HCT116 (cell line): ENCODE measurements at regions not wholly inside any gene's neighbourhood (a gene's known extent, or its start where the extent isn't known, plus 50 kb on each side); places are given as distances from the start of the nearest gene placed in this dataset.

ENCODE experiments used
- CEBPB ChIP-seq: IDR thresholded peaks from 2 replicates; pipeline ENCODE4 v1.6.1; 2012; ENCODE audit warnings: low read depth
- CTCF ChIP-seq, 3 experiments: fragments of 200-600 bp in 1 of 3; sonication (generic) in 1 of 3; IDR thresholded peaks in 2 of 3; conservative IDR thresholded peaks in 1 of 3; 2 replicates each; pipeline ENCODE4 v1.5.1; 2012 to 2017; ENCODE audit warnings: low read depth in 2 of 3, low read length in 2 of 3, antibody characterized with exemption in 1 of 3, borderline replicate concordance in 1 of 3, control low read depth in 1 of 3, mild to moderate bottlenecking in 1 of 3, mixed read lengths in 1 of 3, mixed run types in 1 of 3, moderate library complexity in 1 of 3; ENCODE audit not compliant: insufficient read depth in 1 of 3
- ELF1 ChIP-seq: IDR thresholded peaks from 2 replicates; pipeline ENCODE4 v1.6.1; 2012; ENCODE audit warnings: low read depth, borderline replicate concordance
- EZH2phosphoT487 ChIP-seq: fragments of 200-600 bp; IDR thresholded peaks from 2 replicates; pipeline ENCODE4 v1.6.1; 2018; ENCODE audit warnings: antibody characterized with exemption, borderline replicate concordance
- JUND ChIP-seq: IDR thresholded peaks from 2 replicates; pipeline ENCODE4 v1.6.1; 2012
- MAX ChIP-seq: IDR thresholded peaks from 2 replicates; pipeline ENCODE4 v1.6.1; 2012
- POLR2A ChIP-seq: IDR thresholded peaks from 2 replicates; pipeline ENCODE4 v1.7.0; 2011; ENCODE audit warnings: borderline replicate concordance; ENCODE audit not compliant: insufficient read depth, insufficient read length; ENCODE audit errors: extremely low read depth
- POLR2AphosphoS5 ChIP-seq: IDR thresholded peaks from 2 replicates; pipeline ENCODE4 v1.6.1; 2011; ENCODE audit warnings: mild to moderate bottlenecking, low read depth, low read length, moderate library complexity
- RAD21 ChIP-seq: IDR thresholded peaks from 2 replicates; pipeline ENCODE4 v1.6.1; 2012; ENCODE audit warnings: low read depth, mild to moderate bottlenecking
- REST ChIP-seq: IDR thresholded peaks from 2 replicates; pipeline ENCODE4 v1.6.1; 2012; ENCODE audit warnings: low read depth
- SIN3A ChIP-seq: IDR thresholded peaks from 2 replicates; pipeline ENCODE4 v1.6.1; 2012; ENCODE audit warnings: low read depth
- YY1 ChIP-seq: IDR thresholded peaks from 2 replicates; pipeline ENCODE4 v1.6.1; 2011; ENCODE audit warnings: low read length, low read depth, moderate library complexity, mild to moderate bottlenecking; ENCODE audit not compliant: insufficient replicate concordance; ENCODE audit errors: extremely low read depth
- ZNF274 ChIP-seq: fragments of 200-500 bp; sonication (Bioruptor generic); IDR thresholded peaks from 2 replicates; pipeline ENCODE4 v1.6.1; 2014; ENCODE audit warnings: mild to moderate bottlenecking, low read depth, low read length, inconsistent platforms
- TF ChIP-seq, protein P1 (sequence below): IDR thresholded peaks from 2 replicates; pipeline ENCODE4 v1.6.1; 2011; ENCODE audit warnings: mild to moderate bottlenecking, low read length, moderate library complexity; ENCODE audit not compliant: insufficient replicate concordance; ENCODE audit errors: extremely low read depth

- TF ChIP-seq CTCF (IDR thresholded peaks at IDR 0.05 in 2 of 3, conservative IDR thresholded peaks at IDR 0.05 in 1 of 3; ENCODE audit: borderline replicate concordance in 1 of 3, insufficient read depth in 1 of 3, low read depth in 2 of 3, low read length in 2 of 3) = no peak
- TF ChIP-seq, protein P1, sequence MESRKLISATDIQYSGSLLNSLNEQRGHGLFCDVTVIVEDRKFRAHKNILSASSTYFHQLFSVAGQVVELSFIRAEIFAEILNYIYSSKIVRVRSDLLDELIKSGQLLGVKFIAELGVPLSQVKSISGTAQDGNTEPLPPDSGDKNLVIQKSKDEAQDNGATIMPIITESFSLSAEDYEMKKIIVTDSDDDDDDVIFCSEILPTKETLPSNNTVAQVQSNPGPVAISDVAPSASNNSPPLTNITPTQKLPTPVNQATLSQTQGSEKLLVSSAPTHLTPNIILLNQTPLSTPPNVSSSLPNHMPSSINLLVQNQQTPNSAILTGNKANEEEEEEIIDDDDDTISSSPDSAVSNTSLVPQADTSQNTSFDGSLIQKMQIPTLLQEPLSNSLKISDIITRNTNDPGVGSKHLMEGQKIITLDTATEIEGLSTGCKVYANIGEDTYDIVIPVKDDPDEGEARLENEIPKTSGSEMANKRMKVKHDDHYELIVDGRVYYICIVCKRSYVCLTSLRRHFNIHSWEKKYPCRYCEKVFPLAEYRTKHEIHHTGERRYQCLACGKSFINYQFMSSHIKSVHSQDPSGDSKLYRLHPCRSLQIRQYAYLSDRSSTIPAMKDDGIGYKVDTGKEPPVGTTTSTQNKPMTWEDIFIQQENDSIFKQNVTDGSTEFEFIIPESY = no peak
- TF ChIP-seq ZNF274 = no peak
- TF ChIP-seq POLR2AphosphoS5 = no peak
- TF ChIP-seq POLR2A = no peak
- TF ChIP-seq MAX = no peak
- TF ChIP-seq ELF1 = no peak
- TF ChIP-seq RAD21 = no peak
- no peak for TF ChIP-seq EZH2phosphoT487
- TF ChIP-seq SIN3A = no peak
- TF ChIP-seq REST = no peak
- no peak for TF ChIP-seq JUND
- no peak for TF ChIP-seq CEBPB
- no peak for TF ChIP-seq YY1
Observed at GRCh38 chr2:226514895-226515294, 284.7 kb downstream of the IRS1 start.
